Ecto neural progenitor cell (in vitro differentiated cells): ENCODE measurements at regions not wholly inside any gene's neighbourhood (a gene's known extent, or its start where the extent isn't known, plus 50 kb on each side); places are given as distances from the start of the nearest gene placed in this dataset.
"Not testable (repeated sequence)": the region's sequence is repeated elsewhere in the genome, so short reads cannot be mapped to it uniquely, and the experiment has no call there.

Experiments
- DNase-seq: peaks from one replicate; pipeline ENCODE4 v3.0.0-alpha.2; 2018; ENCODE audit warnings: low spot score

DNA sequence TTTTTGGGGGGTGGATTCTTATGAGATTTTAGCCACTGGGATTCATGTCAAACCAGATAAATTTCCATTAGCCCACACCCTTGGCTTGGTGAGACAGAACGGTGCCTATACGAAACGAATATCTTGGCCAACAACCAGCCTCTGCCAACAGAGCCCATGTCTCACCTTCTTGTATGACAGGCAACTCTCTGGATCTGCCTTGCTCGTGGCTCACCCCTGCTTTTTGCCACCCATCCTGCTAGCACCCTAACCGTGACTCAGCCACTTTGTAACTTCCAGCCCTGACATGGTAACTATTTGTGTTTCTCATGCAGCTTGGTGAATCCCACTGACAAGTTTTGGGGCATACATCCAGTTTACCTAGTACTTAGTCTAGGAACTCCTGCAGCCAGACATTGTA is 457.0 kb downstream of the SPATA31D1 start:
- DNase-seq = no peak

DNA sequence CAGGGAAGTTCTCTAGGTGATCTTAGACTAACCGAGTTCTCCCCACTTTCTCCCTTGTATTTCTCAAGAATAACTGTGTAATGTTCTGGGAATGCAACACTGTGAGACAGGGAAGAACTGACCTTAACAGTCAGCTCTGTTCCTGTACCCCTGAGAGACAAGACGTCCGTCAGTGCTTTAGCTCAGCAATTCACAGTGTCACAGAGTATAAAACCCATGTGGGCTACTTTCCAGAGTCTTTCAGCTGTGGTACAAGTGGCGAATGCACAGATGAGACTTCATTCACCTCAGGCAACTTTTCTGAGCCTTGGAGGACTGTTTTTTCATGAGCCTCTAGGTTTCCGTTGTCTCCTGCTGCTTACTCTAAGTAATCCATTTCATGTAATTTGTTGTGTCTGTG is 458.8 kb downstream of the SPATA31D1 start:
- DNase-seq = no peak

DNA sequence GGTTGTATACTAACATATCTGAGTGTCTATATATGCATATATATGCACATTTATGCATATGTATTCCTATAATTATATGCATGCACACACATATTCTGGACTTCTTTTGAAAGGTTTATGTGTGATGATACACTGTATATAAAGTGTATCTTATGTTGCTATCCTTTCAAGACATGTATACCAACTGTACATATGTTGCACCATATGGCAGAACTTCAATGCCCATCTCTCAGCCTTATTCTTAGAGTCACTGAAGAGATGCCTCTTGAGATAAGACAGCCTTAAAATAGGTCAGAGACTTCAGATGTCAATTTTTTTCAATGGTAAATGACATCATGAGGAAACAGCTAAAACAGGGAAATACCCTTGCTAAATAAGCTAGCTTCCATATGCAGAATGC is 461.4 kb downstream of the SPATA31D1 start:
- no peak for DNase-seq

DNA sequence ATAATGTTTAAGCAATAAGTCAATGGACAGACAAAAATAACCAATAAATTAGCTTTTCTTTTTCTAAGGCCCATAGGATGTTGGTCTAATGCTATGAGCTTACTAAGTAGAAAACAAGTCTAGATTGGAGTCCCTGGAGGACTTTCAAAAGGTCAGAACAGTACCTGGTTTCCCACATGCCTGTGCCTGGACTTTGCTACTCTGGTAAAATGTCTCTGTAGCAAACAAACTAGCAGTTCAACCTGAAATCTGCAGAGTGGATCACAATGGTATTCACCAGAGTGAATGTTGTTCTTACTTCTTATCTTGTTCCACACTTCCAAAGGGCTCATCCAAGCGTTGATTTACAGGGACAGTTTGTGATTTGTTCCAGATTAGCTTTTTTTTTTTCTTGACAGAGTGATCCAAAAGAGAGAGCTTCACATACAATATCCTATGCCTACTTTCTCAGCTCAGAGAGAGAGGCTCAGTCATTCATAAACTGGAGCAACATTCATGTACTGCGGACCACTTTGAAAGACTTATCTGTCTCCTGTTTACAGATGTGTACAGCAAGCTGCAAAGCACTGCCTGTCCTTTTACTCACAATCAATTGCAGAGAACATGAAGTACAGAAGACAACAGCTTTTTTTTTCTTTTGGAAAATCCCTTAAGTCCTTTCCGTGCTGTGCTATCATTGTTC is 466.1 kb downstream of the SPATA31D1 start:
- no peak for DNase-seq

DNA sequence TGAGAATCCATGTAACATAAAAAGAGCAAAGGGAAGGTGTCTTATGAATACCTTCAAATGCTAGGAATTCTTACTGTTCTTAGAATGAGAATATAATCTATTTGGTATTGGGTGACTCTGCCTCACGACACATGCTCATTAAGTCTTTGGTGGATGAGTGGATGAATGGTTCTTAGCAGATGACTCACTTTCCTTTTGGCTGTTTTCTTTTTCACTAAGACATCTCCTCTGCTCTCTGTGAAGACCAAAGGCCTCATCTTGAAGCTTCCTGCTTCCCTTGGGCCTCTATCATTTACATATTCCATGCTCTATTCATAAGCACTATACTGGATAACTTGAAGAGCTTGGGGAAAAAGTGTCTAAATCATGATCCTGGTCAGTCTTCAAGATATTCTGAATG is 468.1 kb downstream of the SPATA31D1 start:
- DNase-seq = no peak

DNA sequence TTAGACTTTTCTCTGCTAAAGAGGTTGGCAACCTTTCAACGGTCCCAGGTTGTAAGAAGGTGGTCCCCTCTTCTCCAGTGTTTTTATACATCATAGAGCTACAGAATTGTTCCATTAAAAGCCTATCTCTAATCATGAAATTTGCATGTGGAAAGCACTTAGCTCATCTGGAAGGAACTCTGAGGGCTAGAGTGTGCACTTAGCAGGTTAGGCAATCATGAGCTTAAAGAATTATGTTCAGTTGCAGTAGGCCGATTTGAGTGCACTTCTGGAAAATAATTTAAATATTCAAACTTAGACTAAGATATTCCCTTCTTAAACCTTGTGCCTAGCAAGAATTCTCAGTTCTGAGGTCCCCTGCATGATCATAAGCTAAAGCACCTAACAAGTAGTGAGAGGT is 468.7 kb downstream of the SPATA31D1 start:
- DNase-seq = no peak

DNA sequence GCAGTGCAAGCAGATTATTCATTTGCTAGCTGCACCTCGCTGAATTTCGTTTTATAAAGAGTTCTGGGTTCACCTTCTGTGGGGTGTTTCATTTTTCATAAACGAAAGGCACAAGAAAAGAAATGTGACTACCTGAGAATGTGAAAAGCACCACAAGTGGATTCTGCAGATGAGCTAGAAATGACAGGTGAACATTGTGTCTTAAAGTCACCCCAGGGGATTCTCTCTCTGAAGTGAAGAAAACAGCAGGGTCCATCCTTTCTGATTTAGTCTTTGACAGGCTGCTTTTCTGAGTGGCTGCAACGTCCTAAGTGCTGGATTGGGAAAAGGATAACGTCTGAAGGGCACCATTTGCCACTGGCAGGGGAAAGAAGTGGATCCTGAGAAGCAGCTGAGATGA is 469.3 kb downstream of the SPATA31D1 start:
- no peak for DNase-seq

DNA sequence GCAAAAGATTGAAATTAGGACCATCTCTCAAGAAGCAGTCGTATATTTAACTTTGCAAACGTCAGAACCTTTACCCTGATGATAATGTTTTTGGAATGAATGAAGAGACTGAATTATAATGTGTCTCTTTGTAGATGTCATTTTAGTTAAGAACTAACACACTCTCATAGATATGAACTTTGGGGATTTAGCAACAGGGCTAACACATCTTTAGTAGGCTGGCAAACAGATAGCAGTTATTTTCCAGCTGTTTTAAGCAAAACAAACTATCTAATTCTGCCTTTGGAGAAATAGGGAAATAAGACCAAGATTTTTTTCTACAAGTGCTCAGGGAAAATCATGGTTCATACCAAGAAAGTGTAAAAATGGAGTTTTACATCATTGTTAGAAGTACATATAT is 469.7 kb downstream of the SPATA31D1 start:
- no peak for DNase-seq

DNA sequence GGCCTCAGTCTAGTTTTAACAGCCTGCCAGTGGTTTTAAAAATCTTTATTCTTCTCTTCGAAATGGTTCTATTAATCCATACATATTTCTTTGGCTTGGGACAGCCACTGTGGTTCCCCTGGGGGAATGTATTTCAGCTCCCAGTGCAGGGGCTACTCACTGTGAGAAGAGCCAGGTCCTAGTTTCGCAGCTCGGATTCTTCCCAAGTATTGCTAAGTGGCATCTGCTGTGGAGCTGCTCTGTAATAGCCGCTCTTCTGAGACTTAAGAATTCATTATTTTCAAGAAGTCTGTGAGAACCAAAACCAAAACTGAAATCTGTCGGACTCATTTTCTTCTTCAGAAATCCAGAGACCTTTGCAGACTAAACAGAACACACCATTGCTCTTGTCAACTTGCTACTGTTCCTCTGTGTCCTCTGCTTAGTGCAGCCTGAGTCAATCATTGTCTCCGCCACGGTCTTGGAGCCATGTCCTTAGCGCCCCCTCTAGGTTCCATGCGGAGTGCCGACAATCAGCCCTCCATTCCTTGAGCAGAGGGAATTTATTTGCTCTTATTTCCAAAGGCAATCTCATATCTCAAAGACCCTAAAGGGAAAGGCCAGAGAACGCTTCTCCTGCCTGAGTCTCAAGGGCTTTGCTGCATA is 478.2 kb downstream of the SPATA31D1 start:
- peak; percentile 70 for DNase-seq

DNA sequence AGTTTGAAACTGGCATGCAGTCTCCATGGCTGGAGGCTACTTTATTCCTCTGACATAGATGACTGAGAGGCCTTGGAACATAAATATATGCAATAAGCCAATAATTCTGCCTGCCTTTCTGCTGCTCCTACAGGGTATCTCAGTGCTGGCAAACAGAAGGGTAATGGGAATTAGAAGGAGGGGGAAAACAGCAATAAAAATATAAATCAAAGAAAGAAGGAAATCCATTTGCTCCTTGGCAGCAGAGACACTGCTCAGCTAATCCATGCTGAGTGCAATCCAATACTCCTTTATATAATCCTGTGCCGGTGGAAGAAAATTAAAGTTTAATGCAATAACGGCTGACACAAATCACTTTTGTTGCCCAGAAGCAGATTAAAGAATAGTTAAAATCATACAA is 478.9 kb downstream of the SPATA31D1 start:
- DNase-seq = no peak

DNA sequence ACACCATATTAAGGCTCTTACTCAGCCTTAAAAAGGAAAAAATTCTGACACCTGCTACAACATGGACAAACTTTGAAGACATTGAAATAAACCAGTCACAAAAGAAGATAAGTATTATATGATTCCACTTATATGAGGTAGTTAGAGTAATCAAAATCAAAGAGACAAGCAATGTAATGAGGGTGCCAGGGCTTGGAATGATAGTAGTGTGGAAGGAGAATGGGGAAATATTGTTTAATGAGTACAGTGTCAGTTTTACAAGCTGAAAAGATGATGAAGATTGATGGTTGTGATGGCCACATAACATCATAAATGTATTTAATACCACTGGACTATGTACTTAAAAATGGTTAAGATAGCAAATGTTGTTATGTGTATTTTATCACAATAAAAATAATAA is 485.7 kb downstream of the SPATA31D1 start:
- DNase-seq = no peak

DNA sequence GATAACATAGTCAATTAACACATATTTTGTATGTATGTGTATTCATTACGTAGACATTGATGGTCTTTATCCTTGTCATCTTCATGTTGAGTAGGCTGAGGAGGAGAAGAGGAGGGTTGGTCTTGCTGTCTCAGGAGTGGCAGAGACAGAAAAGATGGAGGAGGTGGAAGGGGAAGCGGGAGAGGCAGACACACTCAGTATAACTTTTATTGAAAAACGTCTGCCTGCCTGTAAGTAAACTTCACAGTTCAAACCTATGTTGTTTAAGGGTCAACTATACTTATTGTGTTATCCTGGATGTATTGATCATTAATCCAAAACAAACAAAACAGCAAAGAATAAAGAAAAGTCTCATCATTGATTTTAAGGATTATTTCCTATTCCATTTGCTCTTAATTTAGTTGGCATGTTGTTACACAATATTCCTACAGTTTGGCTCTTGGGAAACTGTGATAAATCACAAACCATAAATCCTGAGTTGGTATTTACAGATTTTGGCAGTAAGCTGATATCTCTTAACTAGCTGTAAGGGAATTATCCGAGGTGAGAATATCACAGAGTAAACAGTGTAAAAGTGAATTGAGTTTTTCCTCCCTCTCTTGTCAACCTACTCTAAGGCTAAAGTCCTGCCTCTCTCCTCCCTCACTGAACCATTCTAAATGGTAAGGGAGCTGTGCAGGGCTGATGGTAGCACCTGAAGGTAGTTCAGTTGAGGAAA is 487.2 kb downstream of the SPATA31D1 start:
- DNase-seq = no peak

DNA sequence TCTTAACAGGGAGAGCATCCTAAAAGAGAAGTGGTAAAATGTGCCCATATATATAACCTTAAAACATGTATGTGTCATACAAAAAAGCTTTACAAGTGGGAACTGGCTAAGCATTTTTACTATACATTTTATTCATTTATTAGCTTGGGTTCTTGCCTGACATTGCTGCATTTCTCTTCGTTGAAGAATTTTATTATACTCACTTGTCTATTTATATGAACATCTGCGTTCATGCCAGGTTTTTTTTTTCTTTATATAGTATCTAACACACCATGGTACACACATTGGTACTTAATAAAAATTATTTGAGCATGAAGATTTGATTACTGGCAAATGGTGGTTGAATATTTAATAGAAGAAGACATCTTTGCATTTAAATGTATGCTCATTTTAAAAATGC is 492.3 kb downstream of the SPATA31D1 start:
- DNase-seq = no peak

DNA sequence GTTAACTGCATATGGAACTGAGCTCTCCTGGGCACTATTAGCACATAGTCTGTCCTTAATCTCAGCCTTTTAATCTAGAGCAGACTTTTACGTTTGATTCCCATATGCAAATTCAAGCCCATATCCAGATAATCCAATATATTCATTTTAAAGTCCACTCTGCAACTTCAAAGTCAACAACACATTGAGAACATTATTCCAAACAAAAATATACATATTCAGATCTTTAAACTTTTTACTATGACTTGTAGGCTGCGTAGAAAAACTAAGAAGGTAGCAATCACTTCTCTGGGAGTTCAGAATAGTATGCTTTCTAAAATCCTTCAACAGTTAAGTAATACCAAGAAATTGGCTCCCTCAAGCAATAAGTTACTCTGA is 499.4 kb downstream of the SPATA31D1 start:
- no peak for DNase-seq

DNA sequence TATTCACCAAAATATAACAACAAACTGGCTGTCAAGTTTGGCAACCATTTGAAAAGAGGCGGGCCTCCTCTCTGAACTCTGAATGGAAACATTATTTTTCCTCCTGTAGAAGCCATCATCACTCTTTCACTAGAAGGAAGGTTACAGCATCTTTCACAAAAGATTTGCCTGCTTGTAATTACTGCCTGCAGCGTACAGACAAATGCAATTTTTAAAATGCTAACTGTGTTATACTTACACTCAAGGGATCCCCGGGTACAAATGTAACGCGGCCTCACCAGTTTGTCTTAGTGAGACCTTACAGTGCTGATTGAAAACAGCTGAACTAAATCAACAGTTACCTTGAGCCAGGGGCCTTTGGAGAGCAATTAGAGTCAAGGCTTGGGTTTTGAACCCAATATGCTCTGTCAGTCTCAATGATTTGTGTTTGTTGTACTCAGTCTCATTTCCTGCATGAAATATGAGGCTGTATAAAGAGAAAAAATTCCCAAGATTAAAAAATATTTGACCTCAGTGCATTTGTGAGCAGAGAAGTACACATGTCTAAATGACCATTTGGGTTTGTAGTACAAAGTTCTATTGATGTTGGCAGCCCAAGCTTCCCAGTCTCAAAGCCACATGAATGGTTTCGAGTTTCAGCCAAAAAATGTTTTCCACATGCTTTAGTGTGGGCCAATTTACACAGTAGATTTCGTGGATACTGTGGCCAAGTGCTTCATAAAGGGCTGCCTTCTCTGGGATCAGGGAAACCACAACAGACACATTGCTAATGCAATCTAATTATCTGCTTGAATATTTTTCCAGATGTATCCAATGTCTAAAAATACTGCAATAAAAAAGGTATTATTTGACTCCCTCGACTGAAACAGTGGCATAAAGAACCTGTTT is 500.0 kb downstream of the SPATA31D1 start:
- no peak for DNase-seq

DNA sequence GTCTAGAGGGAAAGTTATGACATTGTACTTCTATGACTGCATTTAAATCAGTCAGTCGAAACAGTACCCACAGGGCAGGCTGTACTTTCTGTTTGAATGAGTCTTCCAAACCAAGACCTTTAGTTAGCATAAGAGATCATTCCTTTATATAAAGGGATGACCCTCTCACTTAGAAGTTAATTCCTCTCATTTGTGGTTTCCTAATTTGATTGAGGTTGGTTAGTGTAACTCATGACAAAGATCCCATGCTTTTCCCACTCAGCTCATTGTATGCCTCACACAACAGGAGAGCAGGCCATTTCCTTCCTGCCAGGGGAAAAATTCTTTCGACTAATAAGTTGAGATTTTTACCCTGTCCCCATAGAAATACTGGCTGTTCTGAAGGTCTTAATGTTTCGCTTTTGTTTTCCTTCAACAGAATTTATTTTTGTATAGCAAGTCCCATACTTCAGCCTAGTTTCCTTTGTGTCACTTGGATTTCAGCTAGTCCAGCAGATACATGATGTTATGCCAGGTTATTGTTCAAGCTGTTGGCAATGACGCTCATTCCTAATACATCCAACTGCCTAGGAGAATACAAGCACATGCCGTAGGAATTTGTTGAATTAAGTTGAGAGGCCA is 500.7 kb downstream of the SPATA31D1 start:
- DNase-seq = no peak

DNA sequence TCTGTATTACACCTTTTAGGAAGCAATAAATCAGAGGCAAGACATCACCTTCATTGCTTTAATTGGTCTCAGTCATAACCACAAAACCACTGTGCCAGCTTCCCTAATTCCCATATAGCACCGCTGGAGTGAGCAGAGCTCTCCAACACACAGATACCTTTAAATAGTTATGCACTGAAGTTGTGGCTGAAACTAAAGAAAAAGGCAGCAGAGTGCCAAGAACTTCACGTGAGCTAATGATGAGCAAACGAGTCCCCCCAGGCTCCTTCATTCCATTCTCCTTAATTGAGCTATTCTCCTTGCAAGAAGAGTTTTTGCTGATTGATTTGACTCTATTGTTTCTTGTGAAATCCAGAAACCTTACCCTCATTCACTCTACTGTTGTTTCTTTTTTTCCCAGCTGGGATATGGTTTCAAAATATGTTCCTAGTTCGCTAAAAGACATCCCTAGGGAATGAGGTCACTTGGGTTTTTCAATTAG is 501.5 kb downstream of the SPATA31D1 start:
- no peak for DNase-seq

DNA sequence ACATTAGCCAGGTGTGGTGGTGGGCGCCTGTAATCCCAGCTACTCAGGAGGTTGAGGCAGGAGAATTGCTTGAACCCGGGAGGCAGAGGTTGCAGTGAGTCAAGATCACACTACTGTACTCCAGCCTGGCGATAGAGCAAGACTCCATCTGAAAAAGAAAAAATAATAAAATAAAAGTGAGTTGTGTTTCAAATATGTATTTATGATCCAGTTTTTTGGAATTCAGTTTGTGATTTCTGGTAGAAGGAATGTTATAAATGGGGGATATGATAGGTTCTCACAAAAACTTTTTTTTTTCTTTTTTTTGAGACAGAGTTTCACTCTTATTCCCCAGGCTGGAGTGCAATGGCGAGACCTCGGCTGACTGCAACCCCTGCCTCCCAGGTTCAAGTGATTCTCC is 502.2 kb downstream of the SPATA31D1 start:
- DNase-seq = not testable (repeated sequence)

DNA sequence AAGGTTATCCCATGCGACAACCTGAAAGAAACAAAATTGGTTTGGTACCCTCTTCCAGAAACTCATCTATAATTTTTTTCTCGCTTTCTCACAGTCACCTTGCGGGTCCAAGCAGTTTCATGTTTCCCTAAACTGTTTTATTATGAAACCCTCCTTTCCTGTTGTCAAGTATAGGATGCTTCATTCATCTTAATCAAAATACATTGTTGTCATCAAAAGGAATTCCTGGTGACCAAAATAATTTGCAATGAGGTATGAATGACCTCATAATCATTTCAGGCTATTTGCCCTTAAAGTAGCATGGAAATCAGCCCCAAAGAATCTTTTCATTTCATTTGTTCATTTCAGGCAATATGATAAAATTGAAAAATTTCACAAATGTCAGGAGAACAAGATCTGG is 503.0 kb downstream of the SPATA31D1 start:
- DNase-seq = no peak

DNA sequence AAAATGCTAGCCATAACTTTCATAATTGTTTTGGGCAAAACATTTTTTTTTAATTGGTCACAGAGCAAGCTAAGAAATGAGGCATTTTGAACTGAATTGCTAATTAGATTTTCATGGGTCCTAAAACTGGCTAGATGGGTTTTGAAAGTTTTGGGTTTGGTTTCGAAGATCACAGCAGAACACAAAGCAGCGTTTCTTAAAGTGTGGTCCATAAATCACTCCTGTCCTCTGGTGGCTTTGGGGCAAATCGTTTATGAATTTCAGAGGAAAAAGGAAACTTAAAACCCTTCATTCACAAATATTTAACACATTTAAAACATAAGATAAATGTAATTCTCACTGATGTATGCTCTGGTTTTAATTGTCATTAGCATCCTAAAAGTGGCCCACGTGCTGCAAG is 503.7 kb downstream of the SPATA31D1 start:
- no peak for DNase-seq

DNA sequence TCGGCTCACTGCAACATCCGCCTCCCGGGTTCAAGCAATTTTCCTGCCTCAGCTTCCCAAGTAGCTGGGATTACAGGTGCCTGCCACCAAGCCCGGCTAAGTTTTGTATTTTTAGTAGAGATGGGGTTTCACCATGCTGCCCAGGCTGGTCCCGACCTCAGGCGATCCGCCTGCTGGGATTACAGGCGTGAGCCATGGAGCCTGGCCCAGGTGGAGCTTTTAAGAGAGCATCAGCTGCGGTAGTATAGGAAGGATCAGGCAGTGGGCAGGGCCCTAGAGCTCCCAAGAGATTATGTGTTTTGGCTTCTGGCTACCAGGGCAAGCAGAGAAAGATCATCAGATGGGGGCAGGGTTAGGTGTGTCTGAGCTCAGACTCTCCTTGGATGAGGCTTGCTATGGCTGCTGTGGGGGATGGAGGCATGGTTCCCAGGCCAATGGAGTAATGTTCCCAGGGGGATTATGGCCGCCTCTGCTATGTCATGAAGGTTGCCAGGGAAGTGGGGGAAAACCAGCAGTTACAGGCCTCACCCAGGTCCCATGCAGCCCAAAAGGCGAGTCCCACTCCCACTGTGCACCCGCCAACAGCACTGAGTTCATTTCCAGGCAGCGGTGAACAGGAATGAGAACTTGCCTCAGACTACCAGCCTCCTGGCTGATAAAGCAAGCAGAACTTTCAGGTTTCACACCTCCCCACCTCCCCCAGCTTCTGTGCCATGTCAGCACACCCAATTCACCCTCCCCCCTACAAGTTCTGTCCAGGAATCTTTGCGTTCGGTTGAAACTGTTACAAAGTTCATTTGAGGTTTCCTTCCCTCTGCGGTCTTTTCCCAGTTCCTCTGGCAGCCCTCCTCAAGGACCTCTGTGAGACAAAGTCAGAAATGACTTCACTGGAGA is 507.6 kb downstream of the SPATA31D1 start:
- DNase-seq = no peak
